Fibroblast of villous mesenchyme (primary cell): ENCODE measurements at regions not wholly inside any gene's neighbourhood (a gene's known extent, or its start where the extent isn't known, plus 50 kb on each side); places are given as distances from the start of the nearest gene placed in this dataset.

ENCODE experiments used
- DNase-seq: peaks from one replicate; pipeline ENCODE4 v3.0.0-alpha.2; 2010; ENCODE audit warnings: low read depth
- H3K4me3 ChIP-seq: 2 replicates; pipeline ENCODE4 v1.5.1; 2011; ENCODE audit warnings: low read depth, mild to moderate bottlenecking, low read length
- TF ChIP-seq, protein P1 (sequence below): IDR thresholded peaks from 2 replicates; pipeline ENCODE4 v1.5.1; 2012; ENCODE audit warnings: low read depth, mild to moderate bottlenecking, low read length; ENCODE audit not compliant: insufficient read depth

DNA sequence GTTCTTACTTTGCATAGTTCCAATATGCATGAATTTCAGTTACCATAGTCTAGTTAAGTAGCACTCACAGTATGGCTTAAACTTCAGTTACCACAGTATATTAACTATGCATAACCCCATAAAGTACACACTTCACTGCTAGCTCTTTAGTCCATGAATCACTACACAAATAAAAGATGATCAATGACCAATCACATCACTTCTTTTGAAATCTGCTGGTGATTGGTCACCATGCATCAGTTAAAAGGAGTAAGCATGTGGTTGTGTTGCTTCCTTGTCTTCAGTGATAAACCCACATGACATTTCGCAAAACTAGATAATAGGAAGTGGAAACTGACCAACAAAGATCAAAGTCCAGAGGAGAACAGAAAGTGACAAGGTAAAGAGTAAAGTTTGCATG lies 79.0 kb downstream of the TAF11L14 start:
- TF ChIP-seq, protein P1, sequence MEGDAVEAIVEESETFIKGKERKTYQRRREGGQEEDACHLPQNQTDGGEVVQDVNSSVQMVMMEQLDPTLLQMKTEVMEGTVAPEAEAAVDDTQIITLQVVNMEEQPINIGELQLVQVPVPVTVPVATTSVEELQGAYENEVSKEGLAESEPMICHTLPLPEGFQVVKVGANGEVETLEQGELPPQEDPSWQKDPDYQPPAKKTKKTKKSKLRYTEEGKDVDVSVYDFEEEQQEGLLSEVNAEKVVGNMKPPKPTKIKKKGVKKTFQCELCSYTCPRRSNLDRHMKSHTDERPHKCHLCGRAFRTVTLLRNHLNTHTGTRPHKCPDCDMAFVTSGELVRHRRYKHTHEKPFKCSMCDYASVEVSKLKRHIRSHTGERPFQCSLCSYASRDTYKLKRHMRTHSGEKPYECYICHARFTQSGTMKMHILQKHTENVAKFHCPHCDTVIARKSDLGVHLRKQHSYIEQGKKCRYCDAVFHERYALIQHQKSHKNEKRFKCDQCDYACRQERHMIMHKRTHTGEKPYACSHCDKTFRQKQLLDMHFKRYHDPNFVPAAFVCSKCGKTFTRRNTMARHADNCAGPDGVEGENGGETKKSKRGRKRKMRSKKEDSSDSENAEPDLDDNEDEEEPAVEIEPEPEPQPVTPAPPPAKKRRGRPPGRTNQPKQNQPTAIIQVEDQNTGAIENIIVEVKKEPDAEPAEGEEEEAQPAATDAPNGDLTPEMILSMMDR: no peak
- H3K4me3 ChIP-seq: no peak overlapping the region
- no peak for DNase-seq

DNA sequence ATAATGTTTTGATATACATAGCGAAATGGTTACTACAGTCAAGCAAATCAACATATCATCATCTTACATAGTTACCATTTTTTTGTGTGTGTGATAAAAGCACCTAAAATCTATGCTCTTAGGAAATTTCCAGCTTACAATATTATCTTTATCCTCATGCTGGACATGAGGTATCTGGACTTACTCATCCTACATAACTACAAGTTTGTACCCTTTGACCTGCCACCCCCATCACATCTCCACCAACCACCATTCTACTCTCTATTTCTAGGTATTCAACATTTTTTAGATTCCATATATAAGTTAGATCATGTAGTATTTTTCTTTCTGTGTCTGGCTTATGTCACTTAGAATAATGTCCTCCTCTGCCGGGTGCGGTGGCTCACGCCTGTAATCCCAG lies 79.9 kb downstream of the TAF11L14 start:
- DNase-seq: no peak

DNA sequence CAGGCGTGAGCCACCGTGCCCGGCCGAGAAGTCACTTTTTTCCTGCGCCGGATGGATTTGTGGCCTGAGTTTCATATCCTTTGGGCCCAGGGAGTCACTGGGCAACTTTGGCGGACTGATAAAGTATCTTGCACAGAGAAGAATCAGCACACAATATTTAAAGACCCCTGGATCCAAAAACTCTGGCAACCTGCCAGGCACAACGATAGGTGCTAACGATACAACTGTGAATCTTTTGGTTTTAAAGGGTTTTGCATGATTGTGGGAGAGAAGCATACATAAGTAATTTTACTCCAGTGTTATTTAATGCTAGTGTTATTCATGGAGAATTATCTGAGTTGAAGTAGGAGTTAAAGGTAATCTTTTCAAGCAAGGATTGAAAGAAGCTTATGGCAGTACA lies 85.3 kb downstream of the TAF11L14 start:
- DNase-seq: no peak
- TF ChIP-seq, protein P1: no peak
- no peak overlapping the region for H3K4me3 ChIP-seq

More for the DNA sequence above, 79.9 kb downstream of the TAF11L14 start:
- TF ChIP-seq, protein P1: no peak
- H3K4me3 ChIP-seq: no peak overlapping the region

DNA sequence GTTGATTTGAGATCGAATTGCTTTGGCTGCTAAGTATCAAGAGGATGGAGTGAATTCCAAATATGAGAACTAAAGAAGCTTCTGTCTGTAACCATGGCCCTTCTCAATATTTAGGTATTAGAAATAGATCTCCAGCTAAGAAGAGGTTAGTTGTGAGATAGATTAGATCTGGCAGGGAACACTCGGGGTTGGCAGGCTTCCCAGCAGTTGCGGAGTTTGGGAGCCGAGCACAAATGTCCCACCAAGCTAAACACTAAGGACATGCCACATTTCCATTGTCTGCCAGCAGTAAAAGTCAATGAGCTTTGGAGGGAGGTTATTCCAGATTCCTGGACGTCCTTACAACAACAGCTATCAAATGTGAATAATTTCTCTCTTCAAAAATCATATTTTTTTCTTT lies 85.8 kb downstream of the TAF11L14 start:
- DNase-seq: no peak
- TF ChIP-seq, protein P1: no peak
- H3K4me3 ChIP-seq: no peak overlapping the region

DNA sequence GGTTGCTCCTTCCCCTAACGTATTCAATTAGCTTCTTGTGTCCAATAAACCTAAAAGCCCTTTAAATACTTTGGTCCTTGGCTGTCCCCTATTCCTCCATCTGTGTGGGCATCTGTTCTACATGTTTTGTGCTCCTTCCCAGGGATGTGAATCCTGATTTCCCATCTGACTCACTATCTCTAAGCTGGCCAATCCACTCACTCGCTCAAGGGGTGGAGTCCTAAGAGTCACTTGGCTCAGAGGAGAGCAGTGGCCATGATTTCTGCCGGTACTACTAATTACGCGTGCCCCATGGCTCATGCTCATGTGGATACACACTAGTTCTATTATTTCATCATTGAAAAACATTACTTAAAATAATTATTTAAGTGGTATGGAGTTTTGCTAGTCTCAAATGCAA lies 89.6 kb downstream of the TAF11L14 start:
- no peak for DNase-seq
- no peak overlapping the region for H3K4me3 ChIP-seq
- TF ChIP-seq, protein P1: no peak

DNA sequence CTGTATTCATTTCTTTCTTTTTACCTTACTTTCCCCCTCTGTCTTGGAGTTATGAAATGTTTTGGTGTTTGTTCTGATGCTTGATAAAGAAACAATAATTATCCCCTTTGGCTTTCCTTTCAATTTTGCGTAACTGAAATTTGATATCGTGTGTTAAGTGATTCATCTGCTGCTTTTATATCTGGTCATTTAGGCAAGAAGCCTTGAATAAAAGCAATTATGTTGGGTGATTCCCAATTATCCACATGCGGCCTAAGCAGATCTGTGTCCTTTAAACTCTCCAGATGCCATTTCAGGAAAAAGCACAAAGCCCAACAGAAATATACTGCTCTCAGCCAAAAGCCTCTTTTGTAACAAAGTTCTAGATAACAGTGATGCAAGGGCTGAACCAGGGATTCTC lies 92.8 kb downstream of the TAF11L14 start:
- peak; percentile 23 for DNase-seq
- TF ChIP-seq, protein P1: no peak
- H3K4me3 ChIP-seq: no peak overlapping the region

DNA sequence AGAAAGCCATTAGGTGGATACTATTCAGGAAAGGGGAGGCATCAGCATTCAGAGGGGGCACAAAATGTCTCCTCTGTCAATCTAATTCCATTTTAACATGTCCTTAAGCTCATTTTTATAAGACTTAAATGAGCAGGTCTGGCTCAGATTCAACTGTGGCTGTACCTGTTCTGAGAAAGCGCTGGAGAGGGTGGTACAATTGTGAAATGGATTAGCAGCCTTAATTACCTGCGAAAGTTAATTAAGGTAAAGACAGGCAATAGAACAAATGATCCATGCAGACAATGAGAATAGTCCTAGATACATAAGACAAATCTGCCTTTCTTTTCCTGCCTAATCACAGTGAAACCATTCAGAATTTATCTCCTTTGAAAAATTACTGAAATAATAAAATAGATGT lies 96.2 kb downstream of the TAF11L14 start:
- no peak overlapping the region for H3K4me3 ChIP-seq
- no peak for DNase-seq
- TF ChIP-seq, protein P1: no peak
